ENCODE measurements at regions not wholly inside any gene's neighbourhood (a gene's known extent, or its start where the extent isn't known, plus 50 kb on each side); places are given as distances from the start of the nearest gene placed in this dataset.
"Not testable (repeated sequence)": the region's sequence is repeated elsewhere in the genome, so short reads cannot be mapped to it uniquely, and the experiment has no call there.

DNA sequence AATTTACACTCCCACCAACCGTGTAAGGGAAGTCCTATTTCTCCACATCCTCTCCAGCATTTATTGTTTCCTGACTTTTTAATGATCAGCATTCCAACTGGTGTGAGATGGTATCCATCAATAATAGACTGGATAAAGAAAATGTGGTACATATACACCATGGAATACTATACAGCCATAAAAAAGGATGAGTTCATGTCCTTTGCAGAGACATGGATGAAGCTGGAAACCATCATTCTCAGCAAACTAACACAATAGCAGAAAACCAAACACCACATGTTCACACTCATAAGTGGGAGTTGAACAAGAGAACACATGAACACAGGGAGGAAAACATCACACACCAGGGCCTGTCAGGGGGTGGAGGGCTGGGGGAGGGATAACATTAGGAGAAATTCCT, 1290.6 kb upstream of the EYS start:
- DNase-seq: not testable (repeated sequence)

DNA sequence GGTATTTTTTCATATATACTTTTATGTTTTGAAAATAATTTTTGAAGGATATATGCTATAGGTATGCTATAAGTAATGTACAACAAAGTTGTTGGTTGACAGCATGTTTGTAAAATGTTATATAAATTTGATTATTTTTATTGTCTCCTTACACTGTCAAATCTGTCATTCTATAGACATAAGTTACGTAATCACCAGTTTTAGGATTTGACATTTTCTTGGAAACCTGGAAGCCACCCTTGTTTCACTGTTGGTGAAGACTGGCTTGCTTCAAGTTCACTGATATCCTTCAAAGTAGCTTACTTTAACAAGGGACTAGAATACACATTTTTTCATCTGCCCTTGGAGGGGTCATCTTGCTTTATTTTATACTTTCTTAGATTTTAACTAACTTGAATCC, 1288.6 kb upstream of the EYS start:
- DNase-seq: no peak

DNA sequence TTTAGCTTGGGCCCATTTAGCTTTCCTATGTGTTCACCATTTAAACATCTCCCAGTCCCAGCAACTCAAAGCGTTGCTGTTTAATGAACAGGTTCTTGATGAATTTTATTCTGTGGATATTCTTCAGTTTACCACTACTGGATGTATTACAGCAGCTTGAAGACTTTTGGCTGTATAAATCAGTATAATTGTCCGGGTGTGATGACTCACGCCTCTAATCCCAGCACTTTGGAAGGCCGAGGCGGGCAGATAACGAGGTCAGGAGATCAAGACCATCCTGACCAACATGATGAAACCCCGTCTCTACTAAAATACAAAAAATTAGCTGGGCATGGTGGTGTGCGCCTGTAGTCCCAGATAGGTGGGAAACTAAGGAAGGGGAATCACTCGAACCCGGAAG, 1286.7 kb upstream of the EYS start:
- DNase-seq: not testable (repeated sequence)

DNA sequence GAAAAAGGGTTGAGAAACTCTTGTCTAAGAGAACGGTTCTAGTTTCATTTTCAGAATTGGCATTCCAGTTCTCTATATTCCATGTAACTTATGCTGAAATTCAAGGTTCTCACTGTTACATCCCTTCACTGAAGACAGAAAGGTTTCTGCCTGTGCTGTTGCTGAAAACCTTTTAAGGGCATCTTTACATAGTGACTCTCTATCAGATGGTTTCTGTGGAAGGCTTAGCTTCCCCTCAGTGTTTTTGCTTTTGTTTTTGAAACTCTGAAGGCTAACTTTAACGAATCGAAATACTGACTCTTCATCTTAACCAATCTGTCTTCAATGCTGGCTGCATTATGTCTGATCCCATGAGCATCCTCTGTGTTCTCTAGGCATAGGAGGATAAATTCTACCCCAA, 1286.2 kb upstream of the EYS start:
- DNase-seq: no peak

DNA sequence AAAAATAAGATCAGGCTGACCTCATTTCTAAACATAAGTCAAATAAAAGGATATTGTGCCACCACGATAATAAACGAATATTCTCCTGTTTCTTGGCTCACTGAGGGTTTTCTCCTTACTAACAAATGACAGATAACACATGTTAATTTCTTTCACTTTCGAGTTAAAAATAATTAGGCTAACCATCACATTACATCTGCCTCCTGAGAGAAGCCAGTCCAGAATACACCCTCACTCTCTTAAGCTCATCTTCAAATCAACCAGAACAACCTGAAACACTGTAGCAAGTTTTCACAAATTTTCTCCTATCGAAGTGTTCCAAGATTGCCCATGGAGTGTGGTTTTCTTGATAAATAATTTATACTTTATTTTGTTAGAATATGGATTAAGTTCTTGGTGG, 1285.6 kb upstream of the EYS start:
- no peak for DNase-seq

DNA sequence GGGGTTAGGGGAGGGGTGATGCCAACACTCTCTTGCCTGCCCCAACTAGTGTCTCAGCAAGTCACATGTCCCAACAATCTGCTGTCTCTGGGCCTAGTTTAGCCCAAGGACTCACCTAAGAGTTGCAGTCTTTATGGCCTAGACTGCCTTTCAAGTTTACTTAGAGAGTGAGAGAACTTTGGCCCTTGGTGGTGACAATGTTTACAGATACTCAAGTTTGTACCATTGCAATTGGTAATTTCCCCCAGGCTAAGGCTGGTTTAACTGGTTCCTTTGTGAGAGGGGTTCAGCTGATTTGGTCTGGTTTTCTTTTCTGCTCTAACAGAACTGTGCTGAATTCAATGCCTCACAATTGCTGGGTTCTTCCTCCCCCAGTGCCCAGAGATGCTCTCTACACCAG, 1279.9 kb upstream of the EYS start:
- no peak for DNase-seq

DNA sequence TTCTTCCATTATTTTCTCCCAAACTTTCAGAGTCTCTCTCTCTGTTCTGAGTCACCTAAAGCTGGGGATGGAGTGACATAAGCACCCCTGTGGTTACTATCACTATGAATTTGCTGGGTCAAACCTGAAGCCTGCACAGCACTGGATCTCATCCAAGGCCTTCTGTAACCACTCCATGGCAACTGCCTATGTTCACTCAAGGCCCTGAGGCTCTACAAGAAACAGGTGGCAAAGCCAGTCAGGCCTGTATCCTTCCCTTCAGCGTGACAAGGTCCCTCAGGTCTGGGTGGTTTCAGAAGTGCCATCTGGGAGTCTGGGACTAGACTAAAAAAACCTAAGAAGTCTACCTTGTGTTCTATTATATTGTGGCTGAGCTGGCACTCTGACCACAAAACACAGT, 1278.8 kb upstream of the EYS start:
- DNase-seq: no peak

DNA sequence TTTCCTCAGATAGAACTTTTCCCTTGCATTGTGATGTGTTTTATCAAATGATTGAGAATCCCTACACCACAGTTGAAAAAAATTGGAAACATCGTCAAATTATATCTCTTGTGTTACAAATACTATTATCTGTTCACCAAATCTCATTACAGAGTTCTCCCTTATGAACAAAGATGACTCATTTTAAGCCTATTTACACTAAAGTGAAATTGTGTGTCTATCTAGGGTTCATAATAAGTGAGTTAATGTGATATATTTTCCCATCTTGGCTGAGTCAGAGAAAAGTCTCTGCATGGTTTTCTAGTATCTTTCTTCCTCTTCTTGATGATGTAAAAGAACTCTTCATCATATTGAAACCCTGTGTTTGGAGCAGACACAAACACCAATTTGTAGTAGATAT, 1263.3 kb upstream of the EYS start:
- no peak for DNase-seq

DNA sequence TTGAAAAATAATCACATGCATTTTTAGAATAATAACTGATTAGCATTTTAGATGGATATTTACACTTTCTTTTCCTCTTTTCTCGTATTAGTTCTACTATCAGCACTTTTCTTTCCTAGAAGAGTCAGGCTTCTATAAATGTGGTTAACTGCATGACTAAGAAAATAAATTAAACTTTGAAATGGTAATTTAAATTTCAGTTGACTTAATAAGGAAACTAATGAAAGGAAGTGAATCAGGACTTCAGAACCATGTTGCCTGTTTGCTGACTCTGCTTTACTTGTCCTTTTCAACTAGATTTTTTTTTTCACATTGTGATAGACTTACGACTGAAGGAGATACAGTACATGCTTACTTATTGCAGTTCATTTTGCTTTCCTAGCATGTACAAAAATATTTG, 1258.2 kb upstream of the EYS start:
- DNase-seq: no peak

DNA sequence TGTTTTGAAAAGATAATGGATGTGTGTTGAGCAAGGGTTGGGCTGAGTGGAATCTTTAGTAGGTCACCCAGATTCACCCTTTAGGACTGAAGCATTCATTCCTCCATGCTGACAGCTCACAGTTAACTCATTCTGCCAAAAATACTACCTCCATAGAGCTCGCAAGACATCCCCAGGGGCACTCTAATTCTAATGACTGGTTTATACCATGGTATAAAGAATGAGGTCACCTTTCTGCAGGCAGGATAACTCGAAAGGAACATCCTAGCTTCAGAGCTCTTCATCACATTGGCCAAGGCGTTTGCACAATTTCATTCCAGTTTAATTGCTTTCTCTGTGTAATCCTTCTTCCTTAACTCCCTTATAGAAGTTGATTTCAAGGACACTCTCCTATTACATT, 1257.2 kb upstream of the EYS start:
- no peak for DNase-seq

DNA sequence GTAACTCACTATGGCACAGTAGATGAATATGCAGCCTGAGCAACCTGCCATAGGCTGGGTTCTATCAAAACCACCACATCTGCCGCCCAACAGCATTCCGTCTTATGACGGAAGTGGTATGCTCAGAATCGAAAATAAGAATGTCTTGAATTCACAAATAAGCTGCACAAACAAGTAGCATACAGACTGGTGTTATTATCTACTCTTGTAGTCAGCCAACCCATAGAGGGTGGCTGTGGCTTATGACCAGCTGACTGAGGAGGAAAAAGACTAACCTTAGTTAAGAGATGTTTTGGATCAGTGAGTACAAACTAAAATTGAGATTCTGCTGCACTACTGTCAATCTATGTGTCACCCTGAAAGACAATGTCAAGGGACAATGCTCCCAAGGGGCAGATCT, 1255.1 kb upstream of the EYS start:
- no peak for DNase-seq

DNA sequence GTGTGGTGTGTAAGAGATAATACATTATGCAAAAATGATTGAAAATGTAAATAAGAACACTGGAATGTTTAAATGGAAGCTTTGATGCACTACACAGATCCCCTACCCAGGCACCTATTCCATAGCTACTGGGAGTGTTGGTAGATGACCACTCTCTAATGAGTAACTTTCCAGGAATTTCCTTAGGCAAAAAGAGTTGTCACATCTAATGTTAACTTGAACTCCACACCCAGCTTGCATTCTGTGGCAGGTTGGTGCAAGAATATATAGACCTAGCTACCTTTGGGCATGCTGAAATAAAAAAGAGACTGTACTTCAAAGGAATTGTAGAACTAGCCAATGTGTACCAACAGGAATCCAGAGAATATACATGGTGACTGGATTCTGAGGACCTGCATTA, 1254.2 kb upstream of the EYS start:
- DNase-seq: no peak

DNA sequence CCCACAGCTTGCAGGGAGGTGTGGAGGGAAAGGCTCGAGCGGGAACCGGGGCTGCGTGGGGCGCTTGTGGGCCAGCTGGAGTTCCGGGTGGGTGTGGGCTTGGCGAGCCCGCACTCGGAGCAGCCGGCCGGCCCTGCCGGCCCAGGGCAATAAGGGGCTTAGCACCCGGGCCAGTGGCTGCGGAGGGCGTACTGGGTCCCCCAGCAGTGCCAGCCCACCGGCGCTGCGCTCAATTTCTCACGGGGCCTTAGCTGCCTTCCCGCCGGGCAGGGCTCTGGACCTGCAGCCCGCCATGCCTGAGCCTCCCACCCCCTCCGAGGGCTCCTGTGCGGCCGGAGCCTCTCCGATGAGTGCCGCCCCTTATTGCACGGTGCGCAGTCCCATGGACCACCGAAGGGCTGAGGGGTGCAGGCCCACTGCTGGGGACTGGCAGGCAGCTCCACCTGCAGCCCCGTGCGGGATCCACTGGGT, 1242.2 kb upstream of the EYS start:
- DNase-seq: no peak

DNA sequence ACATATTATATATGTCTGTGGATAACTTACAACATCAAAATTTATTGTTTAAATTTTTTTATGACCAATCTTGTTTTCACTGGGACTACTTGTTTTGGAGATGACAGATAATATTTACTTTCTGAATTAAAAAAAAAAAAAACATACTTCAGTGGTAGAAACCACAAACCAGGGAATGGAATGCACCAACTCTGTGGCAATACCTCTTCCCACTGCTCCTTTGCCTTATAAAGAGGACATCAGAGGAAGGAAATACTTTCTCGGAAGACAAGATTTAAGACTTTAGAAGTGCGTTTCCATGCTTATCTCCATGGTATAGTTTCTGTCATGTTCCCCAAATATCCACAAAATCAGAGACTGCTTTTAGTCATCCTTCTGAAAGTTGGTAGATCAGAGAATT, 1241.1 kb upstream of the EYS start:
- no peak for DNase-seq

DNA sequence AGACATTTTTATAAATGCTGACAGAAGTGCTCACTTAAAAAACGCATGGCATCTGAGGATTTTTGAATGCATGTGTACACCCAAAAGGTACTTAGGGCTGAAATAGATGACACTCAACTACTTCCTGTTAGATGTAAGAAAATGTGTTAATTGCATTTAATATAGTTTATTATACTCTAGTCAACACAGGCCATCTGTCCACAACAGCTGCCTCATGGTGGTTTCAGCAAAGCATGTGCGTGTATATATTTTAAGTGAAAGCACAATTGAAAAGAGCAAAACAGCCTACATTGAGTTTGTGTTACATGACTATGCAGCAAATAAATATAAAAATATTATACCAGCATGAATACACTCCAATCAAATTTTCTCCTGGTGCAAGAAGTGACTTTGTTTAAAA, 1233.0 kb upstream of the EYS start:
- DNase-seq: no peak

DNA sequence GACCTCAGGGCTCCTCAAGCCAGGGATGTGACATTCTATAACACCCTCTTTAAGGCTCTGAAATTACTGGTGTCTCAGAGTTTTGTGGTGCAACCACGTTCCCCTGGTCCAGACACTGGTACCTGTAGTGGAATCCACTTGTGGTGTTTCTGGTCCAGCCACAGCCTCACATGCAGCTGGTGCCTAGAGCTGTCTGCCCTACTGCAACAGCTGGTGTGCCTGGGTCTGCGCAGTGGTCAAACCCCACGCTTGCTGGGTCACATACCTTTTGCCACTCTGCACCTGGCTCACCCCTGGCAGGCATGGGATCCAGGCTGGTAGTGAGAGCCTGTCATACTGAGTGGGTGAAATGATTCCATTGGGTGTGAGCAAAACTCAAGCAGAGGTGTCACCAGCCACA, 1230.2 kb upstream of the EYS start:
- no peak for DNase-seq

DNA sequence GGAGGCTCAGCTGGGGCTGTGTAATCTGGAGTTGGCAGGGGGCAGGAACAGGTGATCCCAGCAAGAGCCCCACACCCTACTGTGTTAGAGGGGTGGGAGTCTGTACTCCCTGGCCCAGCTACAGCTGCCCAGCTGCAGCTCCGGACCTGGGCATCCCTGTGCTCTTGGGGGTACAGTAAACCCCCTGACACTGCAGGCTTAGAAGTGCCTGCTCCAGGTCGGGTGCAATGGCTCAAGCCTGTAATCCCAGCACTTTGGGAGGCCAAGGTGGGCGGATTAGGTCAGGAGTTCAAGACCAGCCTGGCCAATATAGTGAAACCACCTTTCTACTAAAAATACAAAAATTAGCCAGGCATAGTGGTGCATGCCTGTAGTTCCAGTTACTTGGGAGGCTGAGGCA, 1228.6 kb upstream of the EYS start:
- DNase-seq: no peak

DNA sequence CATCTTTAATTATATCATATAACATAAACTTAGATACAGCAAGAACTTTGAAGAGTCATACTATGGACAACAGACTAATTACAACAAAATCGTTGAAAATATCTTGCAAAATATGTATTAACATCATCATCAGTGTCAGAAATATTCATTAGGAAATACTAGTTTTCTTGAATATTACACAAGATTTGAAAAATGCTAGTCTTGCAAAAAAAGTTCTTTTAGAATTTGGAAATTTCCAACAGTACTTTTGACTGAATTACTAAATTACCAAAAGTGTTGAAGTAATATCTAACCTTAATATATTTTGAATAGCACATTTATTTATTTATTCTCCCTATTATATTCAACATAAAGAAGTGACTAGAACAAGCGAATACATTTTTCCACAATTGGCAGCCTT, 1224.8 kb upstream of the EYS start:
- no peak for DNase-seq

DNA sequence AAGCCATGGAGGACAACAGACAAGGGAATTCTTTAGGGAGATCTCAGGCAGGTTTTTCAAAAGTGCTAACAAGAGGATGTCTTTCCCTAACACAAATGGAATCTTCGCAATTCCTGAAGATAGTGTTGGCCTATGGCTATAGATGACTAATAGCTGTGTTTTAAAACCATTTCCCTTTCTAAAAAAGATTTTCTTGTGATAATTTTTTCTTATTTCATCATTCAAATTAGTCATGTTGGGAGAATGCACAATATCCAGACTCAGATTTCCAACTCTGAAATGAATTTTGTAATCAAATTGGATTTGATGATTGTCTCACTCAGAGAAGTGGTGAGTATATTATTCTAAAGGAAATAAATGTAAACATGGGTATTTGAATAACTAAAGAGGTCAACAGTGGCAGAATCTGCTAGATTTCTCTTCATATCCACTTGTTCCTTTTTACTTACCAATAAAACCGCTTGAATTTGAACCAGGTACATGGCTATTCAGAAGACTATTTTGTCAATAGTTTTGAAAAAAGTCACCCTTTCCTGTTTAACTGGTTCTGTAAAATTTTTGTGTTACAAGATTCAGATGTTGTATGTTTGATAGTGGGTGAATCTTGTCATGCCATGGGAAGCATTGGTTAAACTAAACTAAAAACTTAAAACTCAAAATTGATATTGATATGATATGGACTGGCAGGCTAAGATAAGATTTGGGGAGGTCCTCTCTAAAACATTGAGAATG, 1223.7 kb upstream of the EYS start:
- no peak for DNase-seq

DNA sequence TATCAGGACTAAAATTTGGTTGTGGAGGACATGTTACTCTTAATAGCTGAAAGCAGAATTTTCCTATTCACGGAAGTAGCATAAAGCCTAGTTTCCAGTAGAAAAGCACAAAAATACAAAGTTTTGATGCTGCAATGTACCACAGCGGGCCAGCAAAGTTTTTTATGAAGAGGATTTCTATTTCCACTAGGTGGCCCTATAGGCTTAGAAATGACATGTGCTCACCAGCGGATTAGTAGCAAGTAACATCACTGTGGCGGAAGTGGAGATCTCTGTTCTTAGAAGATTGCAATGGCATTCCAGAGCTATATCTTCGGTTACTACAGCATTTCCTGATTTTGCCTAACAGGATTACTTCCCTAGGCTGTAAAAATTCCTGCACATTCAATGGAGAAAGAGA, 1219.0 kb upstream of the EYS start:
- no peak for DNase-seq

DNA sequence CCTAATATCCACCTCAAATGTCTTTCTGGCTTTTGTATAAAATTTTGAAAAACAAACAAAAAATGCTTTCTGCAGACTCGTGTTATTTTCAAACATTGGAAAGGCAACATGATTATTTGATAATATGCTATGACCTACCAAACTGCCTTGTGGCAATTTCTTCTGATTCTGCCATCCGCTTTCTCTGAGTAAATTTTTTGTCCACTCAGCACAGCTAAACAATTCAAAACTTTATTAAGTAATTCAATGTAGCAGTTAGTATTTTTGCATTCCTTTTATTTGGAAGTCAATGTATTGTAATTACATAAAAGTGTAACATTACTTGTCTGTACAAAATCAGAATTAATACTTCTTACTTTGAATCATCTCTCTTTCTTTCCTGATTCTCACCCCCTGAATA, 1206.6 kb upstream of the EYS start:
- no peak for DNase-seq

DNA sequence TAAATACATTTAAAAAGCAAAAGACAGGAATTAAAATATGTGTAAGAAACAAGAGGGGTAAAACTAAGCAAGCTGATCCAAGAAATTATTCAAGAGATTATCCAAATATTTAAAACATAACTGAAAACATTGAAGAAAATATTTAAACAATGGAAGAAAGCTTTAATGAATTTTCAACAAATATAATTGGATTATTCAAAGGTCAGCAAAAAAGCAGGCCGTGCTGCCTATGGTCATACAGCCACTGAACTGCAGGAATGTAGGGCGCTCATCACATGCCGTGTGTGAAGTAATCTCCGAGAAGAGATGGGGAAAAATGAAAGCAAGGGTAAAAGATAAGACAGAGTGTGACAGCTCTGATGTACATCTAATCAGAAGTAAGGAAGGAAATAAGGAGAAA, 1195.4 kb upstream of the EYS start:
- DNase-seq: no peak

DNA sequence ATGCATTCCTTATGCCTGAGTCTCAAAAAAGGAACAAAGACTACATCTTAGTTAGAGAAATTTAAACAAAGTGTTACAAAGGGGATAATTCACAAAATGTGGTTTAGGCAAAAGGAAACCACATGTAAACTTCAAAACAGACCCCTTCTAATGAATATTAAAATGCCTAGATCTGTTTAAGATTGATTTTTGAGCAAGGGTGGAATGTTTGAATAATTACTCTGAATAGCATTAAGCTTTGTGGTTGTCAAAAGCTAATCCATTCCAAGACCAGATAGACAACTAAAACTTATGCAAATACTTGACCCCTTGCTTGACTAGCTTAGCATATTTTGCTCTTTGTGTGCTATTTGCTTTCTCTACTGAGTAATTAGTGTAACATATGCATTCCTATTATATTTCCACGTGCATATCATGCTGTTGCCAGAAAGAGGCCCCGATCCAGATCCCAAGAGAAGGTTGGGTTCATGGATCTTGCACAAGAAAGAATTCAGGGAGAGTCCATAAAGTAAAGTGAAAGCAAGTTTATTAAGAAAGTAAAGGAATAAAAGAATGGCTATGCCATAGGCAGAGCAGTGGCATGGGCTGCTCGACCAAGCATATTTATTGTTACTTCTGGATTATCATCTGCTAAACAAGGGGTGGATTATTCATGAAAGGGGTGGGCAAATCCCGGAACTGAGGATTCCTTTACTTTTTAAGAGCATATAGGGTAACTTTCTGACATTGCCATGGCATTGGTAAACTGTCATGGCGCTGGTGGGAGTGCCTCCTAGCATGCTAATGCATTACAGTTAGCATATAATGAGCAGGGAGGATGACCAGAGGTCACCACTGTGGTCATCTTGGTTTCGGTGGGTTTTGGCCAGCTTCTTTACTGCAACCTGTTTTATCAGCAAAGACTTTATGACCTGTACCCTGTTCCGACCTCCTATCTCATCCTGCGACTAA, 1193.4 kb upstream of the EYS start:
- DNase-seq: no peak

DNA sequence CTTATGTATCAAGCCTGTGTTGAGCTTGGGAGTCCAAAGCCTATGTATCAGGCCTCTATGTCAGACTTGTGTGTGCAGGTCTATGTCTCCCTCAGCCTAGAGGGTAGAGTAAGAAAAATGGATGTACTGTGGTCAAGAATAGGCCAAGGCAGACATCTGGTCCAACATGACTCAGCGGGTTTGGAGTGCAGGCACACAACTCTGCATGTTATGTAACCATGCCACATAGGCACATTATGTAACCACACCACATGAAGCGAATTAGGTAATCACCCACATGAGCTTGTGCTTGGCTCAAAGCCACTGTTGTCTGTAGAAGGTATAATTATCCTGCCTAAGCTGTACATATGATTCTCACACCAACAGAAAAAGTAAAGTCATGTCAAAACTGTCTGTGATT, 1190.5 kb upstream of the EYS start:
- no peak for DNase-seq

All from dermis blood vessel endothelial cell (primary cell).